ENCODE measurements at regions not wholly inside any gene's neighbourhood (a gene's known extent, or its start where the extent isn't known, plus 50 kb on each side); places are given as distances from the start of the nearest gene placed in this dataset.

GRCh38 chr14:44379292-44379977, 127.6 kb downstream of the FSCB start:
- no peak for TF ChIP-seq CTCF (IDR thresholded peaks at IDR 0.05; ENCODE audit: borderline replicate concordance, extremely low read depth, low read length, poor library complexity, severe bottlenecking)
- TF ChIP-seq EZH2 (IDR thresholded peaks at IDR 0.05; ENCODE audit: borderline replicate concordance, low read depth, low read length, severe bottlenecking): no peak

All from DND-41 (cell line).